ENCODE measurements at regions not wholly inside any gene's neighbourhood (a gene's known extent, or its start where the extent isn't known, plus 50 kb on each side); places are given as distances from the start of the nearest gene placed in this dataset.

DNA sequence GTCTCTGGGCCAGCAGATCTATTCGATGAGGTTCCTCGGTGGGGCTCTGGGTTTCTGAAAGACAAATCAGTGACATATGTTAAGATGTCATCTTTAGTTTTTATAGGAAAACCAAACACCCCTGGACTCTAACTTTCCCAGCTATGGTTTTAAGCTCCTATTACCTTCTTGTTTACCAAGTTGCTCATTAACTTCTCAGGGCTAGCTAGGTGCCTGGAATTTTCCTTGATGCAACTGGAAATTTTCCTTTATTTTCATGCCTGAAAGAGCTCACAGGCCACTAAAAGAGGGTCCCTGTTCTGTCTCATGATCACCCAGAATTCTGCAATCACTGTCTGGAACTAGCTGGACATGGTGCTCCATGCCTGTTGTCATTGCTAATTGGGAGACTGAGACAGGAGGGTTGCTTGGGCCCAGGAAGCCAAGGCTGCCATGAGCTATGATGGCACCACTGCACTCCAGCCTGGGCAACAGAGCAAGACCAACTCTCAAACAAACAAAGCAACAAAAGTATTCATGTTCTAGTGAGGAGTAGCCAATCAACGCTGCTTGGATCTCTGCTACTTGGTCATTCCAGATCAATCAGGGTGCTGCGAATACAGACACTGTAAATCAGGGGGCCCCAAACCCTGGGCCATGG, 1173.5 kb upstream of the AUTS2 start:
- H3K4me1 Mint-ChIP-seq (ENCODE audit: low read depth in 2 of 2) = no peaks in the 10 kb centered on the region

DNA sequence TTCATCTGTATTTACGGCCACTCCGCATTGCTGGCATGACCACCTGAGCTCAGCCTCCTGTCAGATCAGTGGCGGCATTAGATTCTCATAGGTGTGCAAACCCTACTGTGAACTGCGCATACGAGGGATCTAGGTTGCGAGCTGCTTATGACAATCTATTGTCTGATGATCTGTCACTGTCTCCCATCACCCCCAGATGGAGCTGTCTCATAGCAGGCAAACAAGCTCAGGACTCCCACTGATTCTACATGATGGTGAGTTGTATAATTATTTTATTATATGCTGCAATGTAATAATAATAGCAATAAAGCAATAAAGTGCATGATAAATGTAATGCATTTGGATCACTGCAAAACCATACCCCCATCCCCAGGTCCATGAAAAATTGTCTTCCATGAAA, 1172.9 kb upstream of the AUTS2 start:
- Mint-ChIP-seq H3K4me1 (ENCODE audit: low read depth in 2 of 2) (no peaks in the 10 kb centered on the region), H3K4me3 (no peak overlapping the region), H3K9me3 (peaks cover 15 to 20% of the 10 kb centered on the region in 2 donors), H3K27ac (no peak overlapping the region), H3K36me3 (ENCODE audit: insufficient read depth) (no peaks in the 10 kb centered on the region), H3K27me3 (no peaks in the 10 kb centered on the region)
- ATAC-seq (replicated peaks) (no peak), DNase-seq (no peak)

More for the DNA sequence above, 1173.5 kb upstream of the AUTS2 start:
- no peak for ATAC-seq (replicated peaks)
- no peak overlapping the region for H3K4me3 Mint-ChIP-seq
- no peak overlapping the region for H3K27ac Mint-ChIP-seq
- peaks cover 18 to 20% of the 10 kb centered on the region in 2 donors for H3K9me3 Mint-ChIP-seq
- no peak for DNase-seq
- H3K36me3 Mint-ChIP-seq (ENCODE audit: insufficient read depth) = no peaks in the 10 kb centered on the region
- no peaks in the 10 kb centered on the region for H3K27me3 Mint-ChIP-seq

DNA sequence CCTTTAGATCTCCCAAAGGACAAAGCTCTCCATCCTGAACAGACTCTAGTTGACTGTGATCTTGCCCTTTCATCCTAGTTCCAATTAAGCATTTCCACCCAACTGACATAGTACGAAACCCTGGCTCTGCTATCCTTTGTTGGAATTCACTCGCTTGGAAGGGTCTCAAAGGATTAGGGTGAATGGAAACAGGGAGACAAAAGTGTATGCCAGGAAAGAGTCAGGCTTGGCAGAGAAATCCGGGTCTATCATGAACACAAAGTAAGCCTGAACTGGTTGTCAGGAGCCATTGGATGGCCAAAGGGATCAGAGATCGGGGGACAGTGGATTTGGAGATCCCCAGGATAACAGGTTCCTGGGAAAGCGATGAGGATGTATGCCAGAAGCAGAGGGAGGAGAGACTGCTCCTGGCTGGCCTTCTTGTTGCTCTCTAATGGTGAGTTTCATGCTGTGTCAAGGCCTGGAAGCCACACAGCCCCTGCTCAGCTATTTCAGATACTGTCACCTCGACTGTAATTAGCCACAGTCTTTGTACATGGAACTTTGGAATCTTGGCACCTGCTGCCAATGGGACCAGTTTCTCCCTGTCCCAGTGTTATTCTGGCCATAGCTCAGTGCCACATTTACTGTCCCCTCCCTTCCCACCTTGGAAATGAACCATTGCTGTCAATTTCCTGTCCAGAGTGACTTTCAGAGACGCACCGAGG, 1168.7 kb upstream of the AUTS2 start:
- Mint-ChIP-seq H3K4me1 (ENCODE audit: low read depth in 2 of 2) (no peaks in the 10 kb centered on the region), H3K4me3 (no peak overlapping the region), H3K36me3 (ENCODE audit: insufficient read depth) (peaks cover 3% of the 10 kb centered on the region), H3K9me3 (peaks cover 18 to 33% of the 10 kb centered on the region in 2 donors), H3K27me3 (no peaks in the 10 kb centered on the region), H3K27ac (no peak overlapping the region)
- DNase-seq (no peak), ATAC-seq (replicated peaks) (no peak)

DNA sequence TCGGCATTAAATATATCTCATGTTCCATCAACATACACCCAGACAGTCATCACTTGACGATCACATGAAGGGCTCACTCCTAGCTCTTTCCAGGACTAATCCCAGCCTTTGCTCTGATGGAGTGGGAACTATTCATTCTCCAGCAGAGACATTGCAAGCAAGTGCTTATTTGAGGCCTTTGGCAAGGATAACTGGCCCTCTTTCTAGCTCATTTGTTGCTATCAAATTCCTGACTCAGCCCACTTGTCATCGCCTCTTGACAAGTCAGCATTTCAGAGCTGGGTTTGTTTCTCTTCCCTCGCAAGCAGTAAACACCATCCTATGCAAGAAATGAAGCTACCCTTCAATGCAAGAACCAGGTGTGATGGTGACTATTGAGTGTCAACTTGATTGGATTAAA, 1165.7 kb upstream of the AUTS2 start:
- Mint-ChIP-seq H3K27me3 (no peaks in the 10 kb centered on the region), H3K36me3 (ENCODE audit: insufficient read depth) (peaks cover 4% of the 10 kb centered on the region), H3K4me3 (no peak overlapping the region), H3K27ac (no peak overlapping the region), H3K4me1 (ENCODE audit: low read depth in 2 of 2) (no peaks in the 10 kb centered on the region), H3K9me3 (peaks cover 13 to 22% of the 10 kb centered on the region in 2 donors)
- DNase-seq = no peak
- no peak for ATAC-seq (replicated peaks)

DNA sequence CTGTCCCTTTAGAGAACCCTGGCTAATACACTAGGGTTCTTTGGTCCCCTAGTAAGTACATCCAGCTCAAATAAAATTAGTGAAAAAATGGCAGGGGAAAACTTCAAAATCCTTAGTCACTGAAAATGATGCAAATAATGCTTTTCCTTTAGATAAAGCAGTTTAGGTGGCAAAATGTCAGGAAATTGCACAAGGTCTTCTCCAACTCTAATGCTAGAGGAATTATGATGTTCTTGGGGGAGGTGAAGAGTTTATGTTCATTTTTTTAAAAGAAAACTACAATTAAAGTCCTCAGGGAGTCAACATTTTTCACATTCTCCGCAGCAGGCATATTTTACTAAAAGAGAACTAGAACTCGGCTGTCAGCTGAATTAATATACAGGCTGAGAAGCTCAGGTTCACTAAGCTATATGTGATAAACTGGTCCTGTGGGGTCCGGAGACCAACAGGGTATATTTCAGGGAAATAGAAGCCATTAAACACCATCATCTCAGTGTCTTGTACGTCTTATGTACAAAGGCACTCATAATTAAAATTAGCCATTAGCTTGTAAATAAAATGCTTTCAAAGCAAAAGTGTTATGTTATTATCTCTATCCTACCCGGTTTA, 1164.7 kb upstream of the AUTS2 start:
- H3K9me3 Mint-ChIP-seq = peaks cover 10 to 31% of the 10 kb centered on the region in 2 donors
- ATAC-seq (replicated peaks) (no peak), DNase-seq (no peak)
- no peaks in the 10 kb centered on the region for H3K4me1 Mint-ChIP-seq (ENCODE audit: low read depth in 2 of 2)
- H3K27ac Mint-ChIP-seq = no peak overlapping the region
- peaks cover 4% of the 10 kb centered on the region for H3K36me3 Mint-ChIP-seq (ENCODE audit: insufficient read depth)
- H3K4me3 Mint-ChIP-seq = no peak overlapping the region
- no peaks in the 10 kb centered on the region for H3K27me3 Mint-ChIP-seq

DNA sequence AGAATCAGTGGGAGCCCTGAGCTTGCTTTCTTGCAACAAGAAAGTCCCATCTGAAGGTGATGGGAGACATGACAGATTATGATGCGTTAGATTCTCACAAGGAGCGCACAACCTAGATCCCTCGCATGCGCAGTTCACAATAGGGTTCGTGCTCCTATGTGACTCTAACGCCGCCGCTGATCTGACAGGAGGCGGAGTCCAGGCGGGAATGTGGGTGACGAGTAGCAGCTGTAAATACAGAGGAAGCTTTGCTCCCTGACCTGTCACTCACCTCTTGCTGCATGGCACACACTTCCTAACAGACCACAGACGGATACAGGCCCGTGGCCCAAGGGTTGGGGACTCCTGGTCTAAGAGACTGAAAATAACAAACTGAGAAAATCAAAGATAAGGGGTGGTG, 1163.4 kb upstream of the AUTS2 start:
- no peak for ATAC-seq (replicated peaks)
- Mint-ChIP-seq H3K36me3 (ENCODE audit: insufficient read depth) (peaks cover 4% of the 10 kb centered on the region), H3K4me3 (no peak overlapping the region)

DNA sequence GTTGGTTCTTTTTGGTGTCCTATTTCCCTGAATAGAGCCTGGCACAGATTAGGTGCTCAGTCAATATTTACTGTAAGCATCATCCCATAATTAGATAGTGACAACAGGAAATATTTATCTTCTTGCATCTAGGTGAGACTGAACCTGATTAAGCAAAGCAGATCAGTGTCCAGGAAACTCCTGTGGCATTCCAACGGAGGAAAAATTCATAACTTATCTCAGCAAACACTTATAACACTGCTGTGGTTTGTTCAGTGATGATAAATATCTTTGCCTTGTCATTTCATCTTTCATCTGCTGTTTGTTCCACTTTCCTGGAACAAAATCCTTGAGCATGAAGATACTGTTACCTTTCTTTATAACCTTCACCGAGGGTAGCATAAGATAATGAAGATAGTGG, 1160.3 kb upstream of the AUTS2 start:
- peaks cover 7 to 18% of the 10 kb centered on the region in 2 donors for H3K9me3 Mint-ChIP-seq
- H3K27ac Mint-ChIP-seq = no peak overlapping the region
- H3K4me3 Mint-ChIP-seq = no peak overlapping the region
- H3K4me1 Mint-ChIP-seq (ENCODE audit: low read depth in 2 of 2) = no peaks in the 10 kb centered on the region
- peaks cover 4% of the 10 kb centered on the region for H3K36me3 Mint-ChIP-seq (ENCODE audit: insufficient read depth)
- no peak for ATAC-seq (replicated peaks)
- DNase-seq = no peak
- no peaks in the 10 kb centered on the region for H3K27me3 Mint-ChIP-seq

More for the DNA sequence above, 1163.4 kb upstream of the AUTS2 start:
- peaks cover 7 to 30% of the 10 kb centered on the region in 2 donors for H3K9me3 Mint-ChIP-seq
- H3K27ac Mint-ChIP-seq = no peak overlapping the region
- DNase-seq = no peak
- H3K27me3 Mint-ChIP-seq = no peaks in the 10 kb centered on the region
- H3K4me1 Mint-ChIP-seq (ENCODE audit: low read depth in 2 of 2) = no peaks in the 10 kb centered on the region

DNA sequence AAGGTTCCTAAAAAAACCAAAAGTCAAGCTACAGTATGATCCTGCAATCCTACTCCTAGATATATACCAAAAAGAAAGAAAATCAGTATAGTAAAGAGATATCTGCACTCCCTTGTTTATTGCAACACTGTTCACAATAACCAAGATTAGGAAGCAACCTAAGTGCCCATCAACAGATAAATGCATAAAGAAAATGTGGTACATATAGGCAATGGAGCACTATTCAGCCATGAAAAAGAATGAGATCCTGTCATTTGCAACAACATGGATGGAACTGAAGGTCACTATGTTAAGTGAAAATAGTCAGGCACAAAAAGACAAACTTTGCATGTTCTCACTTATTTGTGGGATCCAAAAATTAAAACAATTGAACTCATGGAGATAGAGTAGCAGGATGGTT, 1159.5 kb upstream of the AUTS2 start:
- H3K4me3 Mint-ChIP-seq = no peak overlapping the region
- no peak overlapping the region for H3K27ac Mint-ChIP-seq
- no peak for DNase-seq
- H3K9me3 Mint-ChIP-seq = peaks cover 7 to 26% of the 10 kb centered on the region in 2 donors
- H3K4me1 Mint-ChIP-seq (ENCODE audit: low read depth in 2 of 2) = no peaks in the 10 kb centered on the region
- ATAC-seq (replicated peaks) = no peak
- no peaks in the 10 kb centered on the region for H3K27me3 Mint-ChIP-seq
- H3K36me3 Mint-ChIP-seq (ENCODE audit: insufficient read depth) = peaks cover 4% of the 10 kb centered on the region

DNA sequence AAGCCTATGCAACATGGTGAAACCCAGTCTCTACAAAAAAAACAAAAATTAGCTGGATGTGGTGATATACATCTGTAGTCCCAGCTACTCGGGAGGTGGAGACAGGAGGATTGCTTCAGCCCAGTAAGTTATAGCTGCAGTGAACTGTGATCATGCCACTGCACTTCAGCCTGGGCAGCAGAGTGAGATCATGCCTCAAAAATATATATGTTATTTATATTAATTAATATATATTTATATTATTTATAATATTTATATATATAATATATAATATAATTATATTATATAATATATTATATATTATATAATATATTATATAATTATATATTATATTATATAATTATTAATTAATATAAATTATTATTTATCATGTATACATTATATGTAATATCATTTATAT, 1158.4 kb upstream of the AUTS2 start:
- H3K4me1 Mint-ChIP-seq (ENCODE audit: low read depth in 2 of 2) = no peaks in the 10 kb centered on the region
- no peak overlapping the region for H3K4me3 Mint-ChIP-seq
- DNase-seq (no peak), ATAC-seq (replicated peaks) (no peak)
- no peak overlapping the region for H3K27ac Mint-ChIP-seq
- H3K27me3 Mint-ChIP-seq = no peaks in the 10 kb centered on the region
- no peaks in the 10 kb centered on the region for H3K36me3 Mint-ChIP-seq (ENCODE audit: insufficient read depth)
- H3K9me3 Mint-ChIP-seq = peaks cover 7 to 31% of the 10 kb centered on the region in 2 donors

DNA sequence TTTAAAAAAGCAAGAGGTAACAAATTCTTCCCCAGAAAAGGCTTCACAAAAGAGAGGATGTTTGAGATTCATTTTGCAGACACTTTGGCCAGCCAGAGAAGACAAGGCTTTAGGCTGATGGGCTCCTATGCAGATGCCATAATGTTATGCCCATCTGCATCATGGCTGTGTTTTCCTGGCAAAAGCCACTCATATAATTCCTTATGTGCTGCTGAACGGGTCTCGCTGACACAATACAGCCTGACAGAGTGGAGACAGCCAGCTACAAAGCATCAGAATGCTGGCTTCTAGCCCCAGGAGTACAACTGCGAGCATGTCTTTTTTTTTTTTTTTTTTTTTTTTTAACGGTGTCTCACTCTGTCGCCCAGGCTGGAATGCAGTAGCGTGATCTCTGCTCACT, 1157.4 kb upstream of the AUTS2 start:
- no peaks in the 10 kb centered on the region for H3K36me3 Mint-ChIP-seq (ENCODE audit: insufficient read depth)
- no peaks in the 10 kb centered on the region for H3K4me1 Mint-ChIP-seq (ENCODE audit: low read depth in 2 of 2)
- peaks cover 10 to 35% of the 10 kb centered on the region in 2 donors for H3K9me3 Mint-ChIP-seq
- H3K27me3 Mint-ChIP-seq = no peaks in the 10 kb centered on the region
- no peak overlapping the region for H3K27ac Mint-ChIP-seq
- no peak for DNase-seq
- no peak for ATAC-seq (replicated peaks)
- no peak overlapping the region for H3K4me3 Mint-ChIP-seq

DNA sequence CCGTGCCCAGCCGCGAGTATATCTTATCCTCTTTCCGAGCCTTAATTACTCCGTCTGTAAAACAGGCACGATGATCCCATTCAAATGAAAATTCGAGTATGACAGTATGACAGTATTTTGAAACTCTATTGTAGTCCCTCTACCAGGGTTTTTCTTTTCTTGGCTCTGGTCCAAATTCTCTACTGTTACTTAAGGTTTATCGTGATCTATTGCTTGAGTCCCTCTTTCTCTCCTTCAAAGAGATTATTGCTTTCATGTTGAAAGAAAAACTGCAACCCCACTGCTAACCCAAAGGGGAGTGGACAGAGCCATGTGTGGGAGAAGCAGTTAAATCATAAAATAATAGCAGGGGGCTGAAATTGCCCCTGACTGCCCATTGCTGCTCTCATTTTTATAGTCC, 1156.6 kb upstream of the AUTS2 start:
- no peaks in the 10 kb centered on the region for H3K27me3 Mint-ChIP-seq
- peaks cover 8 to 37% of the 10 kb centered on the region in 2 donors for H3K9me3 Mint-ChIP-seq
- ATAC-seq (replicated peaks) (no peak), DNase-seq (no peak)
- no peaks in the 10 kb centered on the region for H3K4me1 Mint-ChIP-seq (ENCODE audit: low read depth in 2 of 2)
- no peak overlapping the region for H3K27ac Mint-ChIP-seq
- H3K36me3 Mint-ChIP-seq (ENCODE audit: insufficient read depth) = no peaks in the 10 kb centered on the region
- no peak overlapping the region for H3K4me3 Mint-ChIP-seq

DNA sequence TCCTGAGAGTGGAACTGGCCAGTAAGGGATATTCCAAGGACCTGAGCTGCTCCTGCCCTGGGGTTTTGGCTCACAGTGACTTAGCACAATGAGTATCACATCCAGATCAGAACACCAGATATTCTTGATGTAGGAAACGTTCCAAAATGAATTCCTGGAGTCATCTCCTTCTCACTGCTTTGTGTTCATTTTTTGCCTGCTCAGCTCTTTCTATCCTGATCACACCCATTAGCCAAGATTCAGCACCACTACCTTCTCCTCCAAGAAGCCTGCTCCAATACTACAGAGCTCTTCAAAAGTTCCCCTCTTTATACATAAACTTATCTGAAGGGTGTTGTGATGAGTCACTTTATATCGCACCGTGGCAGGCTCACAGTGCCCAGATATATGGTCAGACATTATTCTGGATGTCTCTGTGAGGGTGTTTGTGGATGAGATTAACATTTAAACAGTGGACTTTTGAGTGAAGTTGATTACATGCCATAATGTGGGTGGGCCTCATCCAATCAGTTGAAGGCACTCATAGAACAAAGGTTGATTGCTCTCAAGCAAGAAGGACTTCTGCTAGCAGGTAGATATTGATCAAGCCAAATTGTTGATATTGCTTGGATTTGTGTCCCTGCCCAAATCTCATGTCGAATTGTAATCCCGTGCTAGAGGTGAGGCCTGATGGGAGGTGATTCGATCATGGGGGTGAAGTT, 1155.2 kb upstream of the AUTS2 start:
- Mint-ChIP-seq H3K36me3 (ENCODE audit: insufficient read depth) (no peaks in the 10 kb centered on the region), H3K27ac (no peak overlapping the region), H3K4me3 (no peak overlapping the region), H3K27me3 (no peaks in the 10 kb centered on the region), H3K9me3 (peaks cover 6 to 30% of the 10 kb centered on the region in 2 donors), H3K4me1 (ENCODE audit: low read depth in 2 of 2) (no peaks in the 10 kb centered on the region)
- ATAC-seq (replicated peaks) (no peak), DNase-seq (no peak)

DNA sequence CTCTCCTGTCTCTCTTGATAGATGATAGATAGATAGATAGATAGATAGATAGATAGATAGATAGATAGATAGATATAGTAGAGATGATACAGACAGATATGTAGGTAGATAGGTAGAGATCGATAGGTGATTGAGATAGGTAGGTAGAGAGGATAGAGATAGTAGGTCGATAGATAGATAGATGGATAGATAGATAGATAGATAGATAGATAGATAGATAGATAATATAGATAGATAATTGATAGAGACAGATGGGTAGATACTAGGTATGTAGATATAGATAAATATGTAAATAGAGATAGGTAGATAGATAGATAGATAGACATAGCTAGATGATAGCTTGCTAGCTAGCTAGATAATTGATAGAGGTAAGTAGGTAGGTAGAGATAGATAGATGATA, 1154.2 kb upstream of the AUTS2 start:
- no peak overlapping the region for H3K27ac Mint-ChIP-seq
- DNase-seq (no peak), ATAC-seq (replicated peaks) (no peak)

More for the DNA sequence above, 1154.2 kb upstream of the AUTS2 start:
- Mint-ChIP-seq H3K9me3 (peaks cover 11 to 26% of the 10 kb centered on the region in 2 donors), H3K4me3 (no peak overlapping the region), H3K36me3 (ENCODE audit: insufficient read depth) (no peaks in the 10 kb centered on the region), H3K27me3 (no peaks in the 10 kb centered on the region), H3K4me1 (ENCODE audit: low read depth in 2 of 2) (no peaks in the 10 kb centered on the region)

Measured in effector memory CD8-positive, alpha-beta T cell (primary cell).